GM21390 (cell line): ENCODE measurements at regions not wholly inside any gene's neighbourhood (a gene's known extent, or its start where the extent isn't known, plus 50 kb on each side); places are given as distances from the start of the nearest gene placed in this dataset.
"Not testable (repeated sequence)": the region's sequence is repeated elsewhere in the genome, so short reads cannot be mapped to it uniquely, and the experiment has no call there.

Experiments
- ATAC-seq: cut with Tn5 transposase; IDR thresholded peaks from one replicate; pipeline ENCODE4 v1.9.1; 2021; ENCODE audit not compliant: unreplicated experiment

DNA sequence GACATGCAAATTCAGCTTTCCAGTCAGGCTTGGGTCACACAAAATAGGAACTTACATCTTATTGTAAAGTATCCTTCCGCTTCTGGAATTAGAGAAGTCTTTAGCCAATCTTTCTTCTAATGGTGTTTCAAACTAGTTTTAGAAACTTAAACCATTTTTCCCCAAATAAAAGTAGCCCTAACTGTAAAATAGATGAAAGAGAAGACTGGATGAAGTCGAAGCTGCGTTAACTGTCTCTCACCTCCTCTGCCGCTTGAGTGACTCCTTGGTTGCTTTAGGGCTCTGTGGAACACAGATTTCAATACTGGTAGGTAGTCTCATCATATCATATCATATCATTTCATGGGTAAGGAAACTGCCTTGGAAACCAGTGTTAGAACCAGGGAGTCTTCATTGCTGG, 498.4 kb downstream of the XIRP2 start:
- ATAC-seq: no peak

- no peak for ATAC-seq
Measured at GRCh38 chr2:167383610-167384194, 495.4 kb downstream of the XIRP2 start.

- ATAC-seq: no peak
Measured at GRCh38 chr2:167381349-167381748, 493.1 kb downstream of the XIRP2 start.

DNA sequence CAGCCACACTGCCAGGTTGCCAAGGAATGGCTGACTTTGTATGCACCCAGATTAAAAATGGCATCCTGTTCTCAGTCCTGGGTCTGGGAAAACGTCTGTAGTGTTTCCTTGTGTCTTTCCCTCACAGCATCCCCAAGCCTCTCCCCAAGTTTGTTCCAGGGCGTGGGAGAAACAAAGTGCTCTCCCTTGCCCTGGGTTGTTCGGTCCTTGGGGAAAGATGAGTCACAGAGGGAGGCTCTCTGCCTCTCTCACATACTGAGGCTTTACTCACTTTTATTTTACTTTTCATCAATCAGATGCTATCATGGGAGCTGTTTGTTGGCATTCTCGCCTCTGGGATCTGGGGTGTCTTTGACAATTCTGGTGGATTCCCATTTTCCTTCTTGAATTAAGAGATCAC, 492.3 kb downstream of the XIRP2 start:
- no peak for ATAC-seq

DNA sequence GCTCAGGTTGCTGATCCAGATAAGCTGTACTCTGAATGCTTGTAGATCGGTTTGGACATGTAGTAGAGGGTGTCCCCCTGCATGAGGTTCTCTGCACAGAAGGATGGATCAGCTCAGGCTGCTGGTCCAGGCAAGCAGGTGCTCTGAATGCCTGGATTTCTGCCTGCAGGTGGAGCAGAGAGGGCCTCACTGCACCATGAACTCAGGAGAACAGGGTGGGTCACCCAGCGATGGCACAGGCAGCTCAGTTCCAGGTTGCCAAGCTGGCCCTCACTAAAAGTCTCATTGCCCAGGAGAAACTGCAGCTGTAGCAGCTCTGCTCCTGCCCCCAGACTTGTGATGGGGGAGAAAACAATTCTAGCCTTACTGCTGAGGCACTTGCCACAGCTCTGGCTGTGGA, 491.8 kb downstream of the XIRP2 start:
- ATAC-seq: no peak

DNA sequence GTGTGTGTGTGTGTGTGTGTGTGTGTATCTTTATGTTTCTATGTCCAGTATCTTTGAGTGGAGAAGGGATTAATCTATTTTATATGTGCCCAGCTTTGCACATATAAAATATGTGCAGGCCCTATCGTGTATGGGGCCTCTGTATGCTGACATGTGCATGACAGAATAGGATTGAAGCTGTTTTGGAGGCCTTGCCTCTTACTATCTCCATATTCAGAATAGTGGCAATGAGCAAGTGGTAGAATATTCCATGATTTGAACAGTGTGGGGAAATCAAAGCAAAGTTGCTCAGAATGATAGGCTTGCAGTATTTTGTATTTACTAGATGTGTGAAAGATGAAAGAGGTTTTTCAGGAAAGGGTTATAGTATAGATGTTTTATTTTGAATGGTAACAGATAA, 480.8 kb downstream of the XIRP2 start:
- ATAC-seq: no peak

GRCh38 chr2:167368371-167368770, 480.1 kb downstream of the XIRP2 start:
- ATAC-seq: no peak

DNA sequence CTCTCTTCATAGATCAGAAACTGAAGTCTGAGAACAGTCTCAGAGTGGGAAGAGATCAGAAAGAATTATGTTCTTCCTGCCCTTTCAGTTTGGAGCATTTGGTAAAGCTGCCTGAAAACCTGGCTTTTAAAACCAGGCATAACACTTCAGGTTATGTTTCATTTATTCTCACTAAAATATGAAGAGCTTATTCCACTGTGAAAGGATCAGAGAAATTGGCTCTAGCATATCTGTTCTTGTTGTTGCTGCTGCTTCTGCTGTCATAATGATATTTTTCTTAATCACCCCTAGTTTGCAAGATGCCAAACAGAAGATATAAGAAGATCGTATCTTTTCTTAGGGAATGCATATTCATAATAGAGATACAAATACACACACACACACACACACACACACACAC, 476.9 kb downstream of the XIRP2 start:
- ATAC-seq: no peak

DNA sequence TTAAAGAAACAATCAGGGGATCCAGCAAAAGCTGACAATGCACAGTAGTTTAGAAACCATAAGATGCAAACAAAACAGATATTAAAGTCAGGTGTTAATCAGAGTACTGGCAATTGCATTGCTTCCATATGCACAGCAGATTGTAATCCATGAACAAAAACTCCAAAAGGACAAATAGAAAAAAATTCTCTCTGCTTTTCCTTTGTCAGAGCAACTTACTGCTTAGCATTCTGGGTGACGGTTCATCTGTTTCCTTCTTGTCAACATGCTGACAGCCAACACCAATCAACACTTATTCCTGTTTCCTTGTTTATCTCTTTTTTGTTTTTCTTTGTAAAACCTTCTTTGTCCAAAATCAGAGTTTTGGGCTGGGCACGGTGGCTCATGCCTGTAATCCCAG, 473.1 kb downstream of the XIRP2 start:
- ATAC-seq: no peak

DNA sequence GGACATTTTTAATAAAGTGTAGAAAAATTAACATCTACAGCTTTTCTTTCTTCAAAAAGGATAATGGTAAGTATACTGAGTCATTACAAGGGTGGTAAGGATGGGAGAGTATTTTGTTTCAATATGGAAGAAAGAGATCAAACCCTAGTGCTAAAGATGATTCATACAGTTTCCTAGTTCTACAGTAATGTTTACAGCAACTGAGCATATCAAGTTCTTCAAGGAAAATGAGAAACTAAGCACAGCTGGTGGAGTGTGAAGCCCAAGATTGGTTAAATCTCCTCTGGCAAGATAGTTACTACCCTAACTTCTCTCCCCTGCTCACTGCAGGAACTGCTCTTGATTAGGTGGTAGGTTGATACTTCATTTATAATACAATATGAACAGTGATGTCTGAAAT, 467.5 kb downstream of the XIRP2 start:
- ATAC-seq: no peak

DNA sequence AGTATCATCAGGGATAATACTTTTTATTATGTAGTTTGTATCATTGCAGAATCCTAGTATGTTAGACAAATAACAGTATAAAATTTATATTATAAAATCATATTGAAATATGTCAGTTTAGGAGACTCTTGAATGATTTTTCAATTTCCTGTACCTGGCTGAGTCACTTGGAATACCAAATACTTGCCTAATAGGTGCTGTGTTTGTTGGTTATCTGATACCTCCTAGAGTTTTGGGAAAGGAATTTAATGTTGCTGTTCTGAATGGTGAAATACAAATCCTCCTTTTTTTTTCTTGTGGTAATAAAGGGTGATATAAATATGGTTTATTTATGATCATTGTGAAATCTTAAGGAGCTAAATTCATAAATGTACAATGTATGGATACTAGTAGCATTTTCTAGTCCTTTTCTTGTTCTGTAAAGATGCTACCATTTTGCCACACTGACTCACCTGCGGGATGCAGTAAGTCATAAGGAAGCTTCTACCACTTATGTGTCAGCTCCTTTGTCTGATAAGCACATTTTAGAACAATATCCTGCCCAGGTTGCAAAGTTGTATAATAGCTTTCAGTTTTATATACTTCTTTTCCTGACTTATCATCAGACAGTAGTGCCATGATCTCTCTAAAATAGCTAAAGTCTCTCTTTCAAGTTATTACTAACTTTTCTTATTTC, 465.5 kb downstream of the XIRP2 start:
- ATAC-seq: no peak

- ATAC-seq: no peak
Measured at GRCh38 chr2:167345559-167345958, 457.3 kb downstream of the XIRP2 start.

DNA sequence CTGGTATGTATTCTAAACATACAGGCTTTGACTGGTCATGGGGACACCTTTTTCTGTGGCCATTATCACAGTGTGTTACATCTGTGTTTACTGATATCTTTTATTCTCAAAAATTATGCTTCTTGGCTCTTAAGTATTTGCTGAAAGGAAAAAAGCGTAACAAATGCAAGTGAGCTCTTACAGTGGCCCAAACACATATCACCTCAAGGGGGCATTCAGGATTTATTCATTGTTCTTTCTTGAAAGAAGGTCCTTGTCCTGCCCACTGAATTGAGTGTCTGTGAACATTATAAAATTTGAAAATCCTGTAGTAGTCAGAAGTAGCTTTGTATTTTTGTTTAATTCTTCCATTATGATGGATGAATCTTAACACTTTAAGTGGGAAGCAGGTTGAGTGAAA, 454.5 kb downstream of the XIRP2 start:
- ATAC-seq: no peak

DNA sequence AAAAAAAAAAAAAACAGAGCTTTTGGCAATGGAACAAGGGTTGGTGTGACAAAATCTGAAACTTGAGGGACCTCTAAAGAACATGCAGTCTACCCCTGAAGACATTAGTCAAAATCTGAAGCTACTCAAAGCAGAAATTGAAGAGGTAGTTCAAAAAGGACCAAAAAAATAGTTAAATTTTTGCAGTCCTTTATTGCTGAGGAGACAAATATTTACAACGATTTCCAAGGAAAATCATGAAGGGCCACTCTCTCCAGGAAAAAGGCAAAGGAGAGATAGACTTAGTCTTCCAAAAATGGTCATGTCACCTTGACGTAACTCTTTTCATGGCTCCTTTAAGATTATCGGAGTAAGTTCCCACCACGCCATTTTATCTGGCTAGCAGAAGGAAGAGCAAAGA, 452.0 kb downstream of the XIRP2 start:
- no peak for ATAC-seq

DNA sequence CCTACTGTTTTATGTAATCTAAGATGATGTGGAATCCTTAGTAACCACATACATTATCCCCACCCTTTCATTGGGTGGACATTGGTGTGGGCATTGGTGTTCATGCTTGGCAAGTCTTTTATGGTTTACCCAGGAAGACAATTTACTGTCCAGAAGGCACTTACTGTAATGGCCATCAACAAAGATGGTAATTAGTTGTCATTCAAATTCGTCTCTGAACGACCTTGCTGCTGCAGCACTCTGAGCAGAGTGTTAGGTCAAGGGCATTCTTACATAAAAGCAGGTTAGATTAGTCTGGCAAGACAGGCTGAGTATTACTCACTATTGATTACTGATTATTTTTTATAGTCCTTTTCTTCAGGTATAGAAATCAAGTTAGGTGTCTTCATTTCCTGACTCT, 447.9 kb downstream of the XIRP2 start:
- ATAC-seq: no peak

- no peak for ATAC-seq
Measured at GRCh38 chr2:167335541-167335992, 447.3 kb downstream of the XIRP2 start.

- no peak for ATAC-seq
Measured at GRCh38 chr2:167334146-167334742, 446.0 kb downstream of the XIRP2 start.

GRCh38 chr2:167333245-167333644, 445.0 kb downstream of the XIRP2 start:
- no peak for ATAC-seq

GRCh38 chr2:167332358-167332757, 444.1 kb downstream of the XIRP2 start:
- no peak for ATAC-seq

- ATAC-seq: peak; percentile 69
Measured at GRCh38 chr2:167331636-167332232, 443.5 kb downstream of the XIRP2 start.

- not testable (repeated sequence) for ATAC-seq
Measured at GRCh38 chr2:167328808-167329207, 440.5 kb downstream of the XIRP2 start.

DNA sequence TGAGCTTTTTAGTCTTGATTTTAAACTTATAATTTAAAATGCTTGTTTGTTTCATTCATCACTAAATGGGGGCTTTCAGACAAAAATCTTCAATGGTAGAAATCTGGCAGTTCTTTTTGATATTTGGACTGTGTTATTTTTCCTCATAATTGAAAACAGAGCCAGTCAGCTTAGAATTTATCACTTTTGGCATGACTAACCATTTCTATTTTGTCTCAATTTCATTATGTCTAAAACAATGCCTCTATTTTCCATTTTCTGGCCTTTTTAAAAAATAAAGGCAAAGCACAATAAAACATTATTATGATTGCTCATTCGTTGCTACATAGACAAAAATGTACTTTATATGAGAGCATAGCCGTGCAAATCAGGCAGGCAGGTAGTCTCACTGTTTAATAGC, 434.5 kb downstream of the XIRP2 start:
- ATAC-seq: no peak
